Smooth muscle cell (in vitro differentiated cells): ENCODE measurements at regions not wholly inside any gene's neighbourhood (a gene's known extent, or its start where the extent isn't known, plus 50 kb on each side); places are given as distances from the start of the nearest gene placed in this dataset.

Experiments used
- DNase-seq: peaks from one replicate; lab custom pipeline; 2025; ENCODE audit not compliant: unreplicated experiment; lab: John Stamatoyannopoulos, UW
- H2AFZ ChIP-seq: fragments of 200-600 bp; sonication (generic); 2 replicates; pipeline ENCODE4 v1.6.0; 2016; ENCODE audit warnings: antibody characterized with exemption, low read depth, mild to moderate bottlenecking
- H3F3A ChIP-seq: fragments of 200-600 bp; sonication (generic); 2 replicates; pipeline ENCODE4 v1.6.0; 2017; ENCODE audit warnings: antibody characterized with exemption, low read depth
- H3K27ac ChIP-seq: fragments of 200-600 bp; sonication (generic); 2 replicates; pipeline ENCODE4 v1.5.1; 2016; ENCODE audit warnings: low read depth, mild to moderate bottlenecking
- H3K27me3 ChIP-seq: fragments of 200-600 bp; sonication (generic); 2 replicates; pipeline ENCODE4 v1.6.1; 2016; ENCODE audit warnings: low read depth, mild to moderate bottlenecking
- H3K36me3 ChIP-seq: fragments of 200-600 bp; sonication (generic); 2 replicates; pipeline ENCODE4 v1.5.1; 2016; ENCODE audit warnings: low read depth
- H3K4me1 ChIP-seq: fragments of 200-600 bp; sonication (generic); 2 replicates; pipeline ENCODE4 v1.5.1; 2016; ENCODE audit warnings: low read depth
- H3K4me2 ChIP-seq: fragments of 200-600 bp; sonication (generic); 2 replicates; pipeline ENCODE4 v1.6.0; 2016; ENCODE audit warnings: mild to moderate bottlenecking
- H3K4me3 ChIP-seq: fragments of 200-600 bp; sonication (generic); 2 replicates; pipeline ENCODE4 v1.5.1; 2016; ENCODE audit warnings: mild to moderate bottlenecking
- H3K79me2 ChIP-seq: fragments of 200-600 bp; sonication (generic); 2 replicates; pipeline ENCODE4 v1.6.0; 2016; ENCODE audit warnings: low read depth, mild to moderate bottlenecking
- H3K9ac ChIP-seq: fragments of 200-600 bp; sonication (generic); 2 replicates; pipeline ENCODE4 v1.6.0; 2016; ENCODE audit warnings: low read depth
- H3K9me3 ChIP-seq: fragments of 200-600 bp; sonication (generic); replicated peaks from 2 replicates; pipeline ENCODE4 v1.5.1; 2016; ENCODE audit warnings: low read depth
- H4K20me1 ChIP-seq: fragments of 200-600 bp; sonication (generic); 2 replicates; pipeline ENCODE4 v1.6.0; 2016; ENCODE audit warnings: low read depth
- WGBS: methylation state at CpG from one replicate; pipeline ENCODE4 v1.1.7; 2016; ENCODE audit warnings: low lambda C conversion rate; 5-methylcytosine and 5-hydroxymethylcytosine counted together
- TF ChIP-seq, protein P1 (sequence below): fragments of 200-600 bp; sonication (generic); IDR thresholded peaks from 2 replicates; pipeline ENCODE4 v1.5.1; 2017; ENCODE audit warnings: borderline replicate concordance, mild to moderate bottlenecking, antibody characterized with exemption; ENCODE audit not compliant: insufficient read depth, poor library complexity, severe bottlenecking

- Histone ChIP-seq H3K4me2 (no peak overlapping the region), H3K9me3 (no peaks in the 10 kb centered on the region), H3K27ac (no peak overlapping the region), H3K9ac (no peak overlapping the region), H3F3A (no peaks in the 10 kb centered on the region), H4K20me1 (no peaks in the 10 kb centered on the region), H3K4me3 (no peak overlapping the region), H3K79me2 (no peaks in the 10 kb centered on the region), H3K36me3 (no peaks in the 10 kb centered on the region), H3K27me3 (no peaks in the 10 kb centered on the region), H2AFZ (no peak overlapping the region), H3K4me1 (peaks cover 19% of the 10 kb centered on the region)
- no peak for DNase-seq
- TF ChIP-seq, protein P1, sequence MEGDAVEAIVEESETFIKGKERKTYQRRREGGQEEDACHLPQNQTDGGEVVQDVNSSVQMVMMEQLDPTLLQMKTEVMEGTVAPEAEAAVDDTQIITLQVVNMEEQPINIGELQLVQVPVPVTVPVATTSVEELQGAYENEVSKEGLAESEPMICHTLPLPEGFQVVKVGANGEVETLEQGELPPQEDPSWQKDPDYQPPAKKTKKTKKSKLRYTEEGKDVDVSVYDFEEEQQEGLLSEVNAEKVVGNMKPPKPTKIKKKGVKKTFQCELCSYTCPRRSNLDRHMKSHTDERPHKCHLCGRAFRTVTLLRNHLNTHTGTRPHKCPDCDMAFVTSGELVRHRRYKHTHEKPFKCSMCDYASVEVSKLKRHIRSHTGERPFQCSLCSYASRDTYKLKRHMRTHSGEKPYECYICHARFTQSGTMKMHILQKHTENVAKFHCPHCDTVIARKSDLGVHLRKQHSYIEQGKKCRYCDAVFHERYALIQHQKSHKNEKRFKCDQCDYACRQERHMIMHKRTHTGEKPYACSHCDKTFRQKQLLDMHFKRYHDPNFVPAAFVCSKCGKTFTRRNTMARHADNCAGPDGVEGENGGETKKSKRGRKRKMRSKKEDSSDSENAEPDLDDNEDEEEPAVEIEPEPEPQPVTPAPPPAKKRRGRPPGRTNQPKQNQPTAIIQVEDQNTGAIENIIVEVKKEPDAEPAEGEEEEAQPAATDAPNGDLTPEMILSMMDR, result no peak
Measured at GRCh38 chr5:110262749-110263148, 463.7 kb downstream of the TMEM232 start.

- H3K9me3 ChIP-seq, result no peaks in the 10 kb centered on the region
- WGBS, result 85% methylated on average over 1 of the region's 1 CpG
- no peak for DNase-seq
- peaks cover 11% of the 10 kb centered on the region for H3K4me1 ChIP-seq
- H3F3A ChIP-seq, result no peaks in the 10 kb centered on the region
- no peaks in the 10 kb centered on the region for H3K27me3 ChIP-seq
- no peak overlapping the region for H3K9ac ChIP-seq
- H4K20me1 ChIP-seq, result no peaks in the 10 kb centered on the region
- no peak overlapping the region for H3K27ac ChIP-seq
- no peaks in the 10 kb centered on the region for H3K79me2 ChIP-seq
- H3K4me2 ChIP-seq, result no peak overlapping the region
- no peak overlapping the region for H2AFZ ChIP-seq
- no peaks in the 10 kb centered on the region for H3K36me3 ChIP-seq
- no peak overlapping the region for H3K4me3 ChIP-seq
- TF ChIP-seq, protein P1, result no peak
Measured at GRCh38 chr5:110264661-110265060, 461.8 kb downstream of the TMEM232 start.

- no peaks in the 10 kb centered on the region for H3K27me3 ChIP-seq
- no peak overlapping the region for H3K4me2 ChIP-seq
- no peaks in the 10 kb centered on the region for H3K79me2 ChIP-seq
- no peaks in the 10 kb centered on the region for H3K9me3 ChIP-seq
- H3F3A ChIP-seq, result no peaks in the 10 kb centered on the region
- no peak overlapping the region for H3K9ac ChIP-seq
- 94% methylated on average over 2 of the region's 2 CpGs for WGBS
- no peak overlapping the region for H3K4me3 ChIP-seq
- H3K27ac ChIP-seq, result no peak overlapping the region
- H2AFZ ChIP-seq, result no peak overlapping the region
- H3K4me1 ChIP-seq, result peaks cover 13% of the 10 kb centered on the region
- TF ChIP-seq, protein P1, result no peak
- no peak for DNase-seq
- H4K20me1 ChIP-seq, result no peaks in the 10 kb centered on the region
- no peaks in the 10 kb centered on the region for H3K36me3 ChIP-seq
Measured at GRCh38 chr5:110265162-110265561, 461.3 kb downstream of the TMEM232 start.

GRCh38 chr5:110267714-110268113 lies 458.8 kb downstream of the TMEM232 start:
- no peak overlapping the region for H2AFZ ChIP-seq
- no peaks in the 10 kb centered on the region for H3F3A ChIP-seq
- H3K9ac ChIP-seq, result no peak overlapping the region
- no peaks in the 10 kb centered on the region for H4K20me1 ChIP-seq
- H3K9me3 ChIP-seq, result no peaks in the 10 kb centered on the region
- 91% methylated on average over 9 of the region's 9 CpGs for WGBS
- H3K27ac ChIP-seq, result no peak overlapping the region
- no peak for DNase-seq
- peaks cover 13% of the 10 kb centered on the region for H3K4me1 ChIP-seq
- no peak overlapping the region for H3K4me3 ChIP-seq
- no peaks in the 10 kb centered on the region for H3K79me2 ChIP-seq
- H3K27me3 ChIP-seq, result no peaks in the 10 kb centered on the region
- TF ChIP-seq, protein P1, result no peak
- H3K4me2 ChIP-seq, result no peak overlapping the region
- H3K36me3 ChIP-seq, result no peaks in the 10 kb centered on the region
